AG08395 (cell line): ENCODE measurements at regions not wholly inside any gene's neighbourhood (a gene's known extent, or its start where the extent isn't known, plus 50 kb on each side); places are given as distances from the start of the nearest gene placed in this dataset.
A peak's percentile ranks its signal among the peaks of the same experiment; 100 is the strongest.
"Not testable (repeated sequence)": the region's sequence is repeated elsewhere in the genome, so short reads cannot be mapped to it uniquely, and the experiment has no call there.

Experiments
- DNase-seq: peaks from one replicate; pipeline ENCODE4 v3.0.0; 2012; ENCODE audit warnings: mixed read lengths, low spot score

DNA sequence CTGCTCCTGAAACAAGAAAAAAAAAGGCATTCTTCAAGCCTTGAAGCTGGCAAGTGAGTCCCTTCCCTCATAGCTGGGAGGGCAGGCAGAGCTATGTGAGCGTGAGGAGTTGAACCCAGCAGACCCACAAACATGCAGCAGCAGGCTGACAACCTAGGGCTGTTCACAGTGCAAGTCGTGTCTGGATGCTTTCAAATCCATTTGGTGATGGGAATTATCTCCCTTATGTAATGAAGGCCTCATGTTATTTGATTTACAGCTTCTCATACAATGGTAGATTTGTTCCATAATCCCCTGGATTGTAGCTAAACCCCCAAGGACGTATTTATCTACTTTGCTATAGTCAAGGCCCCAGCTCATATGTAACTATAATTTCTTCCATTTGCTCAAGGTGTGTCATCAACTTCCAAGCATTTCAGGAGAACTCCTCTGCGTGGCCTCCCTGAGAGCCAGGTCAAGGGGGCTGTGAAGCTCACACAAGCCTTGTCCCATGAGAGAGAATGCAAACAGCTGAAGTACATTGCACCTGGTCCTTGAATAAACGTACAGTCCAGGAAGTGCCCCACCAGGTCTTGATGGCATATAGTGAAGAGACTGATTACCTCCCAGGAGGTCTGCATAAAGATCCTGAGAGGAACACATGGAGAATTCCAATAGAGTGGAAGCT is 124.8 kb upstream of the SLC1A3 start:
- DNase-seq, result no peak

- DNase-seq, result no peak
Observed at GRCh38 chr5:36482812-36483211, 123.6 kb upstream of the SLC1A3 start.

- no peak for DNase-seq
Observed at GRCh38 chr5:36489505-36489904, 116.9 kb upstream of the SLC1A3 start.

GRCh38 chr5:36491856-36492255 is 114.5 kb upstream of the SLC1A3 start:
- DNase-seq, result peak; percentile 16

DNA sequence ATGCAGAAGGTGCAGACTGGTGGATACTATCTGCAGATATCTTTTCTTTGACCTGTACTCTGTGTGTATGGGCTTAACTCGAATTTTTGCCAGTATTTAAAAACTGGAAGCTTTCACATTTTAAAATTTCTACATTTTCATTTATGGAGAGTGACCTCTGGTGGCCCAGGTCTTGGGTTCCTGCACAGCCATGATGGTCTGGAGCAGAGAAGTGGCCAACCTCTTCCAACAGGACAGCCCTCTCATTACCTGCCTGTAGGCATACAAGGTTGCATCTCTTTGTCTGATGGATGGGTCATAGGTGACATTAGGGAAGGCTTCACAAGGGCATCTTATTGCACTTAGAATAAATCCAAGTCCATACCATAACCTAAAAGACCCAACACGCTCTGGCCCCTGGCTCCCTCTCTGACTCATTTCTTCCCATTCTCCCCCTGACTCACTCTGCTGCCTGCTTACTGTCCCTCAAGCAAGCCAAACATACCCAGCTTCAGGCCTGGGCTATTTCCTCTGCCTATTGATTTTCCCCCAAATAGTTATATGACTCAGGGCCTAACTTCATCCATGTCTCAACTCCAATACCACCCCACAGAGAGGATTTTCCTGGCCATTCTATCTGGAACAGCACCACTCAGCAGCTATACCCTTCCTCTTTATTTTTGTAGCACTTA is 113.3 kb upstream of the SLC1A3 start:
- DNase-seq, result peak; percentile 17

DNA sequence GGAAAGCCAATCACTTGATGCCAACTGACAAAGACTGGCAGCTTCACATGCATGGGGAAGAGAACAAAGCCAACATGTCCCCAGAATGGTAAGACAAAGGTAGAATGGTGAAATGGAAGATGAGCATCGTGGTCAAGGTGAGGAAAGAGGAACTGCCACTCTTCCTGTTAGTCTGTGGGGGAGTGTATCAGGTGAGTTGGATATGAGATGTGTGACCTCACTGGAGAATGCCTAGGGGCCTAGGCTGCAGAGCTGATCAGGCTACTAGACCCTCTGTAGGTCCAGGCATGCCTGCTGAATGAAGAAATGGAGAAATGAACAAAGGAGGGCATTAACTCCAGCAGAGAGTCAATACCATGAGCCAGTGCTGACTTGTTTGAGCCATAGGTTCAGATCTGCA is 112.4 kb upstream of the SLC1A3 start:
- DNase-seq, result no peak

DNA sequence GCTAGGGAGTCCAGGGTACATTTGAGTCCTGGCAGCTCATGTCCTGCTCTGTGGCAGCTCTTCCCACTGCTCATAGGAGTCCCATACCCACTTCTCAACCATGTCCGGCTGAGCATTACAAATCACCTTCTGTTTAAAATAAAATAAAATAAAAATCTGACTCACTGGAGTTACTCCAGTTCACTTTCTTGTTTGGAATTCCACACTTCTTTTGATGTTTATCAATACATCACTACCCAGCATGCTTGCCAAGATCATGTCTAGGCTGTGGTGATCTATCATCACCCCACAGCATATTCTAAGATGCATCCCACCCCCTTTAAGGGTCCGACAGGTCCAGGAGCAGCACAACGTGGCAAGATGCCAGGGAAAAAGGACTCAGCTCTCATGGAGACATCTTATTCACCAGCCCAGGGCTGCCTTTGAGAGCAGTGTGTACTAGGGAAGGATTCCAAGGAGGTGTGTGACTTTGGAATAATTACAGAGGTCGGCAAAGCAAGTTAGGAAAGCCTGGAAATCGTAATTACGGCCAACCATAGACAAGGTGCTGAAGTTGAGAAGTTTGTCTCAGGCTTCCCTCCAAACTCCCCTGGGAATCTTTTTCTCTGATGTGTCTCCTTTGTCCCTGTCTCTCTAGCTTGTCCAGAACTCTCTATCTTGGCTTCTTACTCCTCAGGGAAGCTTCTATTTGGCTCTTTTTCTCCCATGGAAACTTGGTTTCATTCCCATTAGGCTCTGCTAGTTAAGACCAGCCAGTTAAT is 111.4 kb upstream of the SLC1A3 start:
- peak; percentile 43 for DNase-seq

DNA sequence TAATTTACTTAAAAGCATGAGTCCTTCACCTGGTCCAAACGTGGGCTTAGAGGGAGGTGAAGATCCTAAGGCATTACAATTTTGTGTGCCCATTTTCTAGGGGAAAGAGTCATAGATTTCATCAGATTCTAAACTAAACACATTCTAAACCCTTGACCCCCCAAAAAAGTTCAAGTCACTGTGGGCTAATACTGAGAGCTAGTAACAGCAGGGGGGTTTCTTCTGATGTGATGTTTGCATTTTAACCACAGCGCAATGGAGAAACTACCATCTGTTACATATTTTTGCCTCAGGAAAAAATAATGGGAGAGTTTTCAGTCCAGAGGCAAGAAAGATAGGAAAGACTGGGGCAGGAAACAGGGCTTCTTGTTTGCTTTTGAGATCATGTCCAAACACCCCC is 110.8 kb upstream of the SLC1A3 start:
- DNase-seq, result no peak

DNA sequence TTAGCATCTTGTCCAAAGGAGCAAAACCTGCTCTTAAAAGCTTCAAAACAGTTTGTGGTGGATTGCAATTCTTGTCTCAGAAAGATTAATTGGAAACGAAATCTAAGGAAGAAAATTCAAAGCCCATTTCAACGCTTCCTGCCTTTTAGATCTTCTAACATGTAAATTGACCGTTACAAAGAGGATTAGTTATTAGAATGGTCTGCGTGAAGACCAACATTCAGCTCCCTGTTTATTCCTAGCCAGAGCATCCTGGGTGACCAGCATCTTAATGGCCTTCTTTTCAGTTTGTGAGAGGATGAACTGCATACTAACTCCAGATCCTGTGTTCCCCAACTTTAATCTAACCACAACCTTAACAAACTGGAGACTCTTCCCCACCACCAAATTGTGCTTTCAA is 109.9 kb upstream of the SLC1A3 start:
- no peak for DNase-seq

DNA sequence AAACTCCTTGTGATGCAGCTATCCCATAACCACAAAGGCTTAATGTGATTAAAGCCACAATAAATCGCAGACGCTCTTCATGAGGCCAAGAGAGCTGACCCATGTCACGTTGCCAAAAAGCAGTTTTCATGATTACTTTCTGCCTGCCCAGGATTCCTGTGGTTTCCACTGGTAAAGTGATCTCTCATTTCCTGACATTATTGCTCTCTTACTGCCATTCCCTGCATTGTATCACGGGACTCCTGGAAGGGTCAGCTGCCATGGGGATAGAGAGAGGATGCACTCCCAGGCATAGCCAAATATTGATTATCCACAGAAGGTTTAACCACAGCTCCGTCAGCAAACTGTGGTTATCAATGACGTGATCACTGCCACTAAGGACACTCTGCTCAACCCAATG is 103.8 kb upstream of the SLC1A3 start:
- DNase-seq, result peak; percentile 89

DNA sequence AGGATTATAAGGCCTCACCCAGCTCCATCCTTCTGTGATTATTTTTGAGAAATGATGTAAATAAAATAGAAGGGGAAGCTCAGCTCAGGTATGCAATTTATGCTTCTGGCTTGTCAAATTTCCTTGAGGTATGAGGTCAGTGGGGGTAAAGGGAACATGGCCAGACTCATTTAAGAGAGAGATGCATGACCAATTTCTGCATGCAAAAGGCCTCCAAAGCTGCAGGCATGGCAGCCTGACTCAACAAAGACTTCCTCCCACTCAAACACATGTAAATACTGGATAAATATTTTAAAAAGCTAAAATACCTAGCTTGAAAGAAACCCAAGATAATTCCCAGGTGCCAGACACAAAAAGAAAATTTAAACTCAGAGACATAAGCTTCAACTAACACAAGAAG is 101.4 kb upstream of the SLC1A3 start:
- no peak for DNase-seq

DNA sequence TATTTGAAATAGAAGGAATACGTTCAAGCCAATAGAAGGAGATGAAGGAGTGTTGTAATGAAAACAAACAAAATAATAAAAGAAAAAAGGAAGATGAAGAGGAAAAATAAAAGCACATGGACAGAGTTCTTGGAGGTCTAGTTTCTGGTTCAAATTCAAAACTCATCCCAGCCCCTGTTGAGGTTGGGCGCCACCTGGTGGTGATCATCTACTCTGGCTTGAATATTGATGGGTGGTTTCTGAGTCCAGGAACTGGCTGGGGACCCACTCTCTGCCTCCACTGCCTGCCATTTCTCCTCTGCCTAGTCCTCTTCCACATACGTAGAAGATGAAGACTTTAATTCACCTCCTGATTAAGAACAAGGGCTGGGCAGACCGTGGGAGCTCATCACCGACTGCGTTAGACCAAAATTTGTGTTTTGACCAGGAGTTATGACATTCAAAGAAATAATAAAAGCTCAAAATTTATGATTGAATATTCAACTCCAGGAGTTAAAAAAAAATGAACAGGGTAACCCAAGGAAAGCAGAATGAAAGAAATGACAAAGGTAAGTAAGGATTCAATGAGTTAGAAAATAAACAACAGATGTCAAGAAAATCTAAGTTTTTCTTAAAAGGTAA is 99.0 kb upstream of the SLC1A3 start:
- DNase-seq, result peak; percentile 80

GRCh38 chr5:36508331-36508730 is 98.1 kb upstream of the SLC1A3 start:
- DNase-seq, result not testable (repeated sequence)

DNA sequence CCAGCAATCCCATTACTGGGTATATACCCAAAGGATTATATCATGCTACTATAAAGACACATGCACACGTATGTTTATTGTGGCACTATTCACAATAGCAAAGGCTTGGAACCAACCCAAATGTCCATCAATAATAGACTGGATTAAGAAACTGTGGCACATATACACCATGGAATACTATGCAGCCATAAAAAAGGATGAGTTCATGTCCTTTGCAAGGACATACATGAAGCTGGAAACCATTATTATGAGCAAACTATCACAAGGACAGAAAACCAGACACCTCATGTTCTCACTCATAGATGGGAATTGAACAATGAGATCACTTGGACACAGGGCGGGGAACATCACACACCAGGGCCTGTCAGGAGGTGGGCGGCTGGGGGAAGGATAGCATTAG is 92.8 kb upstream of the SLC1A3 start:
- DNase-seq, result not testable (repeated sequence)

- DNase-seq, result no peak
Observed at GRCh38 chr5:36519881-36520280, 86.5 kb upstream of the SLC1A3 start.

DNA sequence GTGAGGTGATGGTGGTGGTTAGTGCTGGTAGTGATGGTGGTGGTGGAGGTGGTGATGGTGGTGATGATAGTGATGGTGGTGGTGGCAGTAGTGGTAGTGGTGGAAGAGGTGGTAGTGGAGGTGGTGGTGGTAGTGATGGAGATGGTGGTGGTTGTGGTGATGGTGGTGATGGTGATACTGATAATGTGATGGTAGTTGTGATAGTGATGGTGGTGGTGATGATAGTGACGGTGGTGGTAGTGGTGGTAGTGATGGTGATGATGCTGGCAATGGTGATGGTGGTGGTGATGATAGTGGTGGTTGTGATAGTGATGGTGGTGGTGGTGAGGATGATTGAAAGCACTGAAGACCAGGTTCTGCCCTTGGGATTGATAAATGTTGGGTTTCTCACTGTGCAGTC is 85.2 kb upstream of the SLC1A3 start:
- DNase-seq, result no peak

DNA sequence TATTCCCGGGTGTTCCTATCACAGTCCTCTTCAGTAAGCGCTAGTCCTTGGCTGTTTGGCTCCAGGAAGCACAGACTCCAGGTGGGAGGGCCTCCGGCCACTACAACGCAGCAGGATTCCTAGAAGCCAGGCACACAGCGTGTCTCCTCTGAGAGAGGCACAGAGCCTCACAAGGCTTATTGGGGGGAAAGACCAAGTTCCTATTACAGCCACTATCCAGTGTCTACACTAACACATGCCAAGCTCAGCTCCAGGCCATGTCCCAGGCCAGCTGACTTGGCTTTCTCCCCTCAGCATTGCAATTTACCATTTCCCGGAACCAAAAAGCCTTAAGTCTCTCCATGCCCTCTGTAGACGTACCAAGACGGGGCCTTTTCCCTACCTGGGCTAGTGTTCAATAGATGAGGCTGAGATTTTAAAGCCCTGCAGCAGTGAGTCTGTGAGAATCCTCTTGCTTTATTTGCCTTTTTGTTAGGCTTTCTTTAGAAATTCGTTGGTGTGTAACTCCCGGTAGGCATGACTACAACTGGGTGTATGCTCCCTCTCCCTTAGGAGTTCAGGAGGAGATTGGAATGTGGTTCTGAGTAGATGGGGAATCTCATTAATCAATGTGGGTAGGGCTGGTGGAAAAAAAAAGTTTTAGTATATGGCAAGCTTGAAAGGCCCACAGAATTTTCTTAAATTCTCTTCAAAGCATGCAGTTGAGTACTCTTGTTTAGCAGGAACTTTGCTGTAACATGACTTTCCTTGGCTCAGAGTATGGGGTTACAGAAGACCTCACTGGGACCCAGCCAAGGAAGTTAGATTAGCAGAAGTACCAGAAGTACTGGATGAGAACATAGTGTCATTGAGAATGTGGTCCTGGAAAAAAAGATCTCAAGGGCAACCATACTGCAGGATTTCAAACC is 84.3 kb upstream of the SLC1A3 start:
- DNase-seq, result no peak

DNA sequence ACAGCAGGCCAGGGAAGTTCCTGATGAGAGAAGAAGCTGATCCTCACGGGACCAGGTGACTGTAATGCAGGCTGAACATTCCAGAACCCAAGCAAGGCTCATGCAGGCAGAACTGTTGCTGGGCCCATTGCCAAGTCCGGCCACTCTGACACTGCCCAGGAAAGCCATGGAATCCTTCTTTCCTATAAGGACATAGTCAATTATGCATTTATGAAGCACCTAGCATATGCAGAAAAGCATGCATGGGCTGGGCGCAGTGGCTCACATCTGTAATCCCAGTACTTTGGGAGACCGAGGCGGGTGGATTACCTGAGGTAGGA is 83.7 kb upstream of the SLC1A3 start:
- no peak for DNase-seq

- no peak for DNase-seq
Observed at GRCh38 chr5:36523450-36523849, 83.0 kb upstream of the SLC1A3 start.

DNA sequence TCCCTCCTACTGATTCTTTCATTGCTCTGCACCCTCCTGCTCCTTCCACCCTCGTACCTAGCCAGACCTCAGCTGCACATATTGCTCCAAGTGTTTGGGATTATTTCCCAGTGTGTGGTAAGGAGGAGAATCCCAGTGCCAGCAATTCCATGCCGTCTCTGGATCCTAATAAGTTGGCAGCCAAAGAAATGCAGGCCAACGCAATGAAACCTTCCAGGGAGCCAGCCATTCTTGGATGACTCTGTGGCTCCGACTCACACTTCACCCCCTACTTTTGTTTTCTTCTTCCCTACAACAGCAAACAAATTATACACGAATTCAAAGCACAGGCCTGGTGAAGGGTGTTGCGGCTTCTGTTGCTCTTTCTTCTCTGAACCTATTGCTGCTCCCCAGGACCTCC is 82.5 kb upstream of the SLC1A3 start:
- DNase-seq, result no peak

DNA sequence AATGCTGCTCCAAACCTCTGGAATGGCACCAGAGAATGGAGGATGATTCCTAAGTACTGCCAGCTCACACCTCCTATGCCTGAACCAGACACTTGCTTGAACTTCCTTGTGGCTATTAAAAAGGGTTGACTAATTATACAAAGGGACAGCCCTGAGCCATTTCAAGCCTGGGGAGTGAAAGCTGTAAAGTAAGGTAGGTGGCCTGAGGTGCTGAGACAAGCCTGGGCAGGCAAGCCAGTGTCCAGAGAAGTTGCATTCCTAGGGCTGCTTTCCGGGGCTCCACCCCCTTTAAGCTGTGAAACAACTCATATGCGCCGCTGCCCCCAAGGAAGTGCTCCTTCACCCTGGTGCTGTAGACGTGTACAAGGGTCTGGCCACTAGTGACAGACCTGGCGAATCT is 79.9 kb upstream of the SLC1A3 start:
- DNase-seq, result no peak

GRCh38 chr5:36528588-36528987 is 77.8 kb upstream of the SLC1A3 start:
- no peak for DNase-seq
